ENCODE measurements at regions not wholly inside any gene's neighbourhood (a gene's known extent, or its start where the extent isn't known, plus 50 kb on each side); places are given as distances from the start of the nearest gene placed in this dataset.

GRCh38 chr3:6733699-6734394, 127.1 kb upstream of the GRM7 start:
- H3K9me3 ChIP-seq: no peaks in the 10 kb centered on the region
- no peaks in the 10 kb centered on the region for H3K4me1 ChIP-seq (replicated peaks)
- H3K4me3 ChIP-seq: no peak overlapping the region
- H3K27me3 ChIP-seq (replicated peaks; ENCODE audit: insufficient read depth): no peaks in the 10 kb centered on the region
- 94% methylated on average over 5 of the region's 5 CpGs for WGBS
- no peak for DNase-seq (ENCODE audit: low spot score)
- H3K27ac ChIP-seq: no peak overlapping the region
- TF ChIP-seq POLR2A (IDR thresholded peaks at IDR 0.05) (no peak), POLR2AphosphoS5 (IDR thresholded peaks at IDR 0.05) (no peak), CTCF (IDR thresholded peaks at IDR 0.05) (no peak)
- intact Hi-C loops (cut with DNase I): no loop called here
- no peaks in the 10 kb centered on the region for H3K36me3 ChIP-seq

- H3K36me3 ChIP-seq: no peaks in the 10 kb centered on the region
- no peaks in the 10 kb centered on the region for H3K4me1 ChIP-seq (replicated peaks)
- no peaks in the 10 kb centered on the region for H3K27me3 ChIP-seq (replicated peaks; ENCODE audit: insufficient read depth)
- 92% methylated on average over 5 of the region's 5 CpGs for WGBS
- H3K27ac ChIP-seq: no peak overlapping the region
- no peaks in the 10 kb centered on the region for H3K9me3 ChIP-seq
- intact Hi-C loops (cut with DNase I): no loop called here
- no peak for DNase-seq (ENCODE audit: low spot score)
- TF ChIP-seq CTCF (IDR thresholded peaks at IDR 0.05) (no peak), POLR2AphosphoS5 (IDR thresholded peaks at IDR 0.05) (no peak), POLR2A (IDR thresholded peaks at IDR 0.05) (no peak)
- no peak overlapping the region for H3K4me3 ChIP-seq
These were observed 126.5 kb upstream of the GRM7 start for GRCh38 chr3:6734395-6734746.

GRCh38 chr3:6736836-6737629, 123.9 kb upstream of the GRM7 start:
- H3K9me3 ChIP-seq: no peaks in the 10 kb centered on the region
- intact Hi-C loops (cut with DNase I): no loop called here
- DNase-seq (ENCODE audit: low spot score): no peak
- no peak for TF ChIP-seq CTCF (IDR thresholded peaks at IDR 0.05)
- no peak for TF ChIP-seq POLR2A (IDR thresholded peaks at IDR 0.05)
- TF ChIP-seq POLR2AphosphoS5 (IDR thresholded peaks at IDR 0.05): no peak
- H3K4me3 ChIP-seq: no peak overlapping the region
- H3K27ac ChIP-seq: no peak overlapping the region
- H3K36me3 ChIP-seq: no peaks in the 10 kb centered on the region
- H3K27me3 ChIP-seq (replicated peaks; ENCODE audit: insufficient read depth): no peaks in the 10 kb centered on the region
- WGBS: 81% methylated on average over 5 of the region's 5 CpGs
- no peaks in the 10 kb centered on the region for H3K4me1 ChIP-seq (replicated peaks)

GRCh38 chr3:6737630-6738029, 123.3 kb upstream of the GRM7 start:
- 93% methylated on average over 2 of the region's 2 CpGs for WGBS
- Histone ChIP-seq H3K4me3 (no peak overlapping the region), H3K27ac (no peak overlapping the region), H3K4me1 (replicated peaks) (no peaks in the 10 kb centered on the region), H3K9me3 (no peaks in the 10 kb centered on the region), H3K36me3 (no peaks in the 10 kb centered on the region), H3K27me3 (replicated peaks; ENCODE audit: insufficient read depth) (no peaks in the 10 kb centered on the region)
- no peak for DNase-seq (ENCODE audit: low spot score)
- intact Hi-C loops (cut with DNase I): no loop called here
- TF ChIP-seq POLR2AphosphoS5 (IDR thresholded peaks at IDR 0.05): no peak
- TF ChIP-seq POLR2A (IDR thresholded peaks at IDR 0.05): no peak
- TF ChIP-seq CTCF (IDR thresholded peaks at IDR 0.05): no peak

GRCh38 chr3:6739288-6739687, 121.6 kb upstream of the GRM7 start:
- DNase-seq (ENCODE audit: low spot score): no peak
- Histone ChIP-seq H3K27ac (no peak overlapping the region), H3K4me1 (replicated peaks) (no peaks in the 10 kb centered on the region), H3K27me3 (replicated peaks; ENCODE audit: insufficient read depth) (no peaks in the 10 kb centered on the region), H3K36me3 (no peaks in the 10 kb centered on the region), H3K9me3 (no peaks in the 10 kb centered on the region), H3K4me3 (no peak overlapping the region)
- intact Hi-C loops (cut with DNase I): no loop called here
- WGBS: 62% methylated on average over 3 of the region's 3 CpGs
- no peak for TF ChIP-seq POLR2AphosphoS5 (IDR thresholded peaks at IDR 0.05)
- no peak for TF ChIP-seq CTCF (IDR thresholded peaks at IDR 0.05)
- TF ChIP-seq POLR2A (IDR thresholded peaks at IDR 0.05): no peak

Data from prostate gland (tissue), 2 donors.